ENCODE measurements at regions not wholly inside any gene's neighbourhood (a gene's known extent, or its start where the extent isn't known, plus 50 kb on each side); places are given as distances from the start of the nearest gene placed in this dataset.

DNA sequence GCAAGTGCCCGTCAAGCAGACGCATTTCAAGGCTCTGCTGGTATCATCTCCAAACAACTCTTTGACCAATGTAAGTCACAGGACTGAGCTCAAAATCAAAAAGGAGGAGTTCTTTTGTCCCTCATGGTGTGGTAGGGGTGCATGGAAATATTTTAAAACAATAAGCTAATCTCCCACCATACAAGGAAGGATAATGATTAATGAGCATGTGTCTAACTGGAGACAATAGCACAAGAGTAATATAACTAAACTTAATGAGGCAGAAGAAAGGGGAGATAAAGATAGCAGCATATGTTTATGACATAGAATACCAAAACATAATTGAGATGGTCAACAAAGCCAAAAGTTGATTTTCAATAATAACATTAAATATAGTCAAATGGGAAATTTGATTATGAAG lies 668.0 kb upstream of the ZP4 start:
- no peak for DNase-seq (ENCODE audit: extremely low read depth in 1 of 11, low read depth in 9 of 11, low spot score in 4 of 11)

DNA sequence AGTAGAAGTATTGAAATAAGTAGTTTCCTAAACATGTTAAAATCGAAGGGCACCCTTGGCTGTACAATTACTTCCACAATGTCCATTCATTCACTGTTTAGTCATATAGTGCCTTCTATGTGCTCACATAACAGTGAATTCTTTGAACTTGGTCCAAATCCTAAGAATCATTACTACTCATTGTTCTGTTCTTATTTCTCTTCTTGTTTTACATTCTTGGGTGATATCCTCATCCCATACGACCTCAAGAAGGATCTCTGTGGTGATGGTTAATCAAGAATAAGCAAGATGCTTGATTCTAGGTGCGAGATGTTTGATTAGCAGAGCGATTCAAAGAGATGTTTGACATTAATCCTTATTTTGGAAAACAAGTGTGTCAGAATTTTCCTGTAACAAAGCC lies 667.4 kb upstream of the ZP4 start:
- DNase-seq (ENCODE audit: extremely low read depth in 1 of 11, low read depth in 9 of 11, low spot score in 4 of 11): no peak

DNA sequence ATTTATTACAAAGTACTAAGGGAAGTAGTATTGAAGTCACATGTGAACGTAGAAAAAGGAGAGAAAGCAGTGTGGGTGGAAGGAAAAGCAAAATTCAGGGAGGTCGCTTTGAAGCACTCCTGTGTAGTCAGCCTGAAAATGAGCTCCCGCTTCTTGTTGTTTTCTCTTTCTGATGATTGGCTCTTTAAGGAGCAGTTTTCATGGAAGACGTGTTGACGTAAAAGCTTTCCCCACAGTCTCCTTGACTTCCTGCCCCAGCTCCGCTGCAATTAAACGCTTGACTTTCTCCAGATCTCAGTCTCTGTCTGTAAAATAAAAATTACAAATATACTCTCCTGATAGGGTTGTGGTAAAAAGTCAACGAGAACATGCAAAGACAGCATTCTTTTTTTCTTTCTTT lies 661.5 kb upstream of the ZP4 start:
- DNase-seq (ENCODE audit: extremely low read depth in 1 of 11, low read depth in 9 of 11, low spot score in 4 of 11): peak in 7 of 11 donors; percentile 1 to 11 (median 4)

DNA sequence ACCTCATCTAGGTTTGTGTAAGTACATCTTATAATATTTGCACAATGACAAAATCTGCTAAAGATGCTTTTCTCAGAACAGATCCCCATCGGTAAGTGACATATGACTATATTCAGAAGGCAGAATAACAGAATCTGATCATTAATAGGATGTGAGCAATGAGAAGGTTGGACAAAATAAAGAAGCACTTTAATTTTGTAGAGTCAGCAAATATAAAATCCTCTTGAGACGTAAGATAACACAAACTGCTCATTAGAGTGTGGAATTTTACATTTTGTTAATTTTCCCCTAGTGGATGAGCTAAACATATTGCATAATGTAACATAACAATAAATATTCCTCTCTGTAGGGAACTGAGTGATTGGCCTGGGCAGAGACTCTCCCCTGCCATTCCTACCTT lies 658.4 kb upstream of the ZP4 start:
- DNase-seq (ENCODE audit: extremely low read depth in 1 of 11, low read depth in 9 of 11, low spot score in 4 of 11): no peak

DNA sequence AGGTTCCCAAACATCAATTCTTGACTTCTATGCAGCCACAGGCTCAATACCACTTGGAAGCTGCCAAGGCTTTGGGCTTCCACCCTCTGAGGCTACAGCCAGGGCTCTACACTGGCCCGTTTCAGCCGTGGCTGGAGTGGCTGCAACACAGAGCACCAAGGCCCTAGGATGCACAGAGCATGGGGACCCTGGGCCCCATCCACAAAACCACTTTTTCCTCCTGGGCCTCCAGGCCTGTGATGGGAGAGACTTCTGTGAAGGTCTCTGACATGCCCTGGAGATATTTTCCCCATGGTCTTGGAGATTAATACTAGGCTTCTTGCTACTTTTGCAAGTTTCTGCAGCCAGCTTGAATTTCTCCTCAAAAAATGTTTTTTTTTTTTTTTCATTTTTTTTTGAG lies 655.4 kb upstream of the ZP4 start:
- DNase-seq (ENCODE audit: extremely low read depth in 1 of 11, low read depth in 9 of 11, low spot score in 4 of 11): no peak

DNA sequence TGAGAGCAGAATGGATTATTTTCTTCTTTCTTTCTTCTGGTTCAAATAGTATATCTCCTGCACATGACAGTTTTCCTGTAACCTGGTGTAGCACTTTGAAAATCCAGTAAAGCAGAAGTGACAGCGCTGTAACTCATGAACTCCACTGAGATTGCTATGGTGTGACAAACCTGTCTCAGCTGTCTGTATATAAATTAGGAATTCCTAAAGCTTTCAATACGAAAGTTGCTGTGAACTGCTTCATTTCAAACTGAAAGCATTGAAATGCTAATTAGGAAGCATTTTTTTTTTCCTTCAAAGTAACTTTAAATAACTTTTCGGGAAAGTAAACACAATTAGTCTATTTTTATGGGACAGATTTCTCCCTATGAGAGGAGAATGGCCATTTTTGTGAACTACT lies 646.9 kb upstream of the ZP4 start:
- DNase-seq (ENCODE audit: extremely low read depth in 1 of 11, low read depth in 9 of 11, low spot score in 4 of 11): no peak

DNA sequence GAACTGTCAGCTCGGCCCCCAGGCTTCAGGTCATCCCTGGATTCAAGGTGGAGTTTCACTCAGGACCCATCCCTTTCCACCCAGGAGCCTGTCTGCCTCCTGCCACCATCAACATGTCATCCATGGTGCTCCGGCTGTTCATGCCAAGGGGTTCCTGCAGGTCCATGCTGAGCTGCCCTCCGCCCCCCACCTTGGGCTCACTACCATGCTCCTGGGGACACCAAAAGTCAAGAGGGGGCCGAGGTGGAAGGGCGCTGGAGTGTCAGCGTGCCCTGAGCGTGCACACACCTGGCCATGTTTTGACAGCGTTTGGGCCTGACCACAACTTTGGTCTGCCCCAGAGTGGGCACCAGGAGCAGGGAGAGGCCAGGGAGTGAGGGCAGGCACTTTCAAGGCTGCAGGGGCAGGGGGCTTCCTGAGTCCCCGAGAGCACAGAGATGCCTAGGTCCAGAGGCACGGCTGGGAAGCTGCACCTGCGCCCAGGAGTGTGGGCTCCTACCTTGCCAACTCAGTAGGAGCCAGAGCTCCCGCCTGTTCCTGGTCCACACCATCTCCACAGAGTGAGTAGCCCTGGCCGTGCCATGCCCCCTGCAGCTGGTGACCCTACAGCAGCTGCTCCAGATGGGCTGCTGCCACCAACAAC lies 639.6 kb upstream of the ZP4 start:
- DNase-seq (ENCODE audit: extremely low read depth in 1 of 11, low read depth in 9 of 11, low spot score in 4 of 11): no peak

DNA sequence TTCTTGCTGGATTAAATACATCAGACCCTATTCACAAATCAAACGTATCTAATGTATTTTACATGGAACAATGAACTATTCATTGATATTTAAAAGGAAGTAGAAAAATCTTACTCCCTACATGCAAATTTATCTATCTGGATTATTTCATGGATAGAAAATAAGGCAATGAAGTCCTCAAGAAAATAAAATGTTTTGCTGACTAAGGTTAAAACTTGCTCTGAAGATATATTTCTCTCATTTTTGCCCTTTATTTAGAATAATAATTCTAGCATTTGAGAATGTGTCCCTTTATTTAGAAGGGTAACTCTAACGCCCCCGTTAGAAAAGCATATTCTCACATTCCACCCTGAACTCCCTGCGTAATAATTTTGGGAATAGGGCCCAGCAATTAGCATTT lies 627.0 kb upstream of the ZP4 start:
- no peak for DNase-seq (ENCODE audit: extremely low read depth in 1 of 11, low read depth in 9 of 11, low spot score in 4 of 11)

DNA sequence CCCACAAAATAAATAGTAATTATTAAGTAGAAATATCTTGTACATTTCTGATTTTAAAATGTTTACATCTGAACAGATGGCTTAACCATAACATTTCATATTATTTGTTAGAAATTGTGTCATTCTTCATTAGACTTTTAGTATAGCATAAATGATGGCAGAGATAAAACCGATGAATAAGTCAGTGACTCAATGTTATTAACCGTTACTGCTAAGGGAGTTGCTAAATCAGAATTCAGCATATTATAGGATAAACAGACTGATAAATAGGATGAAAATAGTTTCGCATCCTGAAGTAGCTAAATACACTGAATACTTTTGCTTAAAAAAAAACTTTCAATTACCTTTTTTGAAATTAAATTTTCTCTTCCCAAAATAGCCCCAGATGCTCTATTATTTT lies 610.6 kb upstream of the ZP4 start:
- no peak for DNase-seq (ENCODE audit: extremely low read depth in 1 of 11, low read depth in 9 of 11, low spot score in 4 of 11)

DNA sequence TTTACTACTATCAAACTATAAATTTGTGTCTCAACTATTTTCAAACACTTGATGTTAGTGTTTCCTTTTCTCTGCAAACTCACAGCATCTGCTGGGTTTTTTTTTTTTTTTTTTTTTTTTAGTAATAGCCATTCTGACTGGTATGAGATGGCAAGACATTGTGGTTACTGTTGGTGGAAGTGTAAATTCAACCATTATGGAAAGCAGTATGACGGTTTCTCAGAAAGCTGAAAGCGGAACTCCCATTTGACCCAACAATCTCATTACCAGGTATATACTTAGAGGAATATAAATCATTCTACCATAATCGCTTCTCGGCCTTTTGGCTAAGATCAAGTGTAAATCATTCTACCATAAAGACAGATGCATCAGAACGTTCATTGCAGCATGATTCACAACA lies 608.3 kb upstream of the ZP4 start:
- DNase-seq (ENCODE audit: extremely low read depth in 1 of 11, low read depth in 9 of 11, low spot score in 4 of 11): no peak

DNA sequence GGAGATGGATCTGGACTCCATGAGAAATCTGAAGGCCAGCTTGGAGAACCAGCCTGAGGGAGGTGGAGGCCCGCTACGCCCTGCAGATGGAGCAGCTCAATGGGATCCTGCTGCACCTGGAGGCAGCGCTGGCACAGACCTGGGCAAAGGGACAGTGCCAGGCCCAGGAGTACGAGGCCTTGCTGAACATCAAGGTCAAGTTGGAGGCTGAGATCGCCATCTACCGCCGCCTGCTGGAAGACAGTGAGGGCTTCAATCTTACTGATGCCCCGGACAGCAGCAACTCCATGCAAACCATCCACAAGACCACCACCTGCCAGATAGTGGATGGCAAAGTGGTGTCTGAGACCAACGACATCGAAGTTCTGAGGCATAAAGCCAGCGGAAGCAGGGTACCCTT lies 601.5 kb upstream of the ZP4 start:
- DNase-seq (ENCODE audit: extremely low read depth in 1 of 11, low read depth in 9 of 11, low spot score in 4 of 11): no peak

DNA sequence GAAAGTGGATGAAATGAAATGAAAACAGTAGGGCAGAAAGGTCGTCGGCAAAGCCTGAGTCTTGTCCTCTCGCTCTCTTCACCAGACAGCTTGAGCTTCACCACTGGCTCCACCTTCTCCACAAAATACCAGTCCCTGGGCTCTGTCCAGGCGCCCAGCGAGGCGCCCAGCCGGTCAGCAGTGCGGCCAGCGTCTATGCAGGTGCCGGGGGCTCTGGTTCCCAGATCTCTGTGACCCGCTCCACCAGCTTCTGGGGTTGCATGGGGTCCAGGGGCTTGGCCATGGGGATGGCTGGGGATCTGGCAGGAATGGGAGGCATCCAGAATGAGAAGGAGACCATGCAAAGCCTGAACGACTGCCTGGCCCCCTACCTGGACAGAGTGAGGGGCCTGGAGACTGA lies 600.5 kb upstream of the ZP4 start:
- no peak for DNase-seq (ENCODE audit: extremely low read depth in 1 of 11, low read depth in 9 of 11, low spot score in 4 of 11)

DNA sequence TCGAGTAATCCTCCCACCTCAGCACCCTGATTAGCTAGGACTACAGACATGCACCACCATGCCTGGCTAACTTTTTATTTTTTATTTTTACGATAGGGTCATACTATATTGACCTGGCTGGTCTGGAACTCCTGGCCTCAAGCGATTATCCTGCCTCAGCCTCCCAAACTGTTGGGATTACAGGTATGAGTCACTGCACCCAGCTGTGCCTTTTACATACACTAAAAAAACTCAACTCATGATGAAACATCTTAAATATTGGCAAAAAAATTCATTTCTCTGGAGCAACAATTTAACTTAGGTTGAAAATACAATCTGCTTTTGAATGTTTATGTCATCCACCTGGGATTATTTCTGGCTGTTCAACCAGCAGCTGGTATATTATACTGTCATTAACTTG lies 598.3 kb upstream of the ZP4 start:
- DNase-seq (ENCODE audit: extremely low read depth in 1 of 11, low read depth in 9 of 11, low spot score in 4 of 11): no peak

DNA sequence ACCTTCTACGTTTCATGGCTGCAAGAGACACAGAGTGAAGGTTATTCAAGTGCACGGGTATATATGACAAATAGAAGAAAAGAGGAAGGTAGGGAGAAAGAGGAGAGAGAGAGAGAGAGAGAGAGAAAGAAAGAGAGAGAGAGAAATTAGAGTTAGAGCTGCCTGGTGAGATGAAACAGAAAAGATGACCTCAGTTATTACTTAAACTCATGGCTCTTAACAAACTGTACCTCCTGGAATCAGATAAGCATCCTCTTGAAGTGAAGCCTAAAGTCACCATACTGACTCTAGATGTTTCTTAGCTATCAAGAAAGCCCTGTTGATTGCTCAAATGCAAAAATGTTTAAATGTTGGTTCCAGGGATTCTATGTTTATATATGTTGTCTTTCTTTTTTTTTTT lies 597.7 kb upstream of the ZP4 start:
- no peak for DNase-seq (ENCODE audit: extremely low read depth in 1 of 11, low read depth in 9 of 11, low spot score in 4 of 11)

DNA sequence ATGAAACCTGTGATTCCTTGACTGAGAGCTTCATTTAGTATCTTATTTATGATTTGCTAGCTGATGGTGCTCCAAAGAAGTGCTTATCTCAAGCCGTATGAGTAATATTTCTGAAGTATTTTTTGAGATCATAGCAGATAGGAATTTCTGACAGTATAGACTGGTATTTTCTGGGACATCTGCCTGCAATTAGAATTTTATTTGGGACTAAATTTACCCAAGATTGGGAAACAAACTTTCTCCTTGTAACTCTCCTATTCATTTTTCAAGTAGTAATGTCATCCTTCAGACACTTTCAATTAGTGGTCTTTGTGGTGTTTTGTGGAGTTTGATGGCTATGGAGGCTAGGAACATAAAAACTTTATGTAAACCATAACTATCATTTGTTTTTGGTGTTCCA lies 597.2 kb upstream of the ZP4 start:
- DNase-seq (ENCODE audit: extremely low read depth in 1 of 11, low read depth in 9 of 11, low spot score in 4 of 11): no peak

DNA sequence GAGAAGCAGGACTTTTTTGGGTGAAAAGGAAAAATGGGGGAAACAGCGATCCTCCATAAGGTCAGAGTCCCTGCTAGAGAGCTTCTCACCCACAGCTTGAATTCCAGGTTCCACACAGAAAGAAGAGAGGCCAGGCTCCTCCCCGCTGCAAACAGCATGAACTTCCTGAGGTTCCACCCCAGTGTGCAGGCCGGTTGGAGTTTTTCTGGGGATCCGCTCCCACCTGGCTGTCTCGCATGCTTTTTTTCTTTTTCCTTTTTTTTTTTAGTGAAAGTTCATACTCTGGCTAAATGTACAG lies 595.1 kb upstream of the ZP4 start:
- DNase-seq (ENCODE audit: extremely low read depth in 1 of 11, low read depth in 9 of 11, low spot score in 4 of 11): no peak

DNA sequence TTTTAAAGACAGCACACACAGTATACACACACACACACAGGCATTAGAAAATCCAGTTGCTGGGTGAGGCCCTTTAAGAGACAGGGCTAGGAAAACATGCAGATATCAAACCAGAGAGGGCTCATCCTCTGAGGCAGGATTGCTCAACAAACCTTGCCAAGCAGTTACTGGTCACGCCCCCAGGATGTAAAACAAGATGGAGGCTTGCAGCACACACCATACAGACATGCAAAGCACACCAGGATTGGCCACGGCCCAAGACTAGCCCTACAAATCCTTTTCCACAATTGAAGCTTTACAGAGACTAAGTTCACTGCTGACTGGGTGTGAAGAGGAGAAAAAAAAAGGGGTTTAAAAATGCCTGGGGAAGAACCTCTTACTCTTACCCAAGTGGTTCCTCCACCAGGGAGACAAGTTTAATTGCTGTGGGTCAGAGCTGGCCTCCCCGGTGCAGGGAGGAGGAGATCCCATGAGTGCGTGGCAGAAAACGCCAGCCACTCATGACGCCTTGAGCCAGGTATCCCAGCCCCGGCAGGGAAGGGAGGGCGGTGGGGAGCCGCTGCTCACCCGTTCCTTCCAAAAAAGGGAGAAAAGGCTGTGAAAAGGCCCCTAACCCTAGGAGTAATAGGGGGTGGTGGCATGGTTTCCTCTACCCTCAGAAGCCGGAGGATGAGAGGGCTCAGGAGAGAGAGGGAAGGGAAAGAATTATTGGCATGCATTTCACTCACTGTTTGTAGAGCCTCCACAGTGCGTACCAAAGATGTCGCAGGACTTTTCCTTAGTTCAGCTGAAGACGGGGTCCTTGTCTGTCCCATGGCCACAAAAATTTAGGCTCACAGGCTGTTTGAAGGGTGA lies 594.6 kb upstream of the ZP4 start:
- no peak for DNase-seq (ENCODE audit: extremely low read depth in 1 of 11, low read depth in 9 of 11, low spot score in 4 of 11)

DNA sequence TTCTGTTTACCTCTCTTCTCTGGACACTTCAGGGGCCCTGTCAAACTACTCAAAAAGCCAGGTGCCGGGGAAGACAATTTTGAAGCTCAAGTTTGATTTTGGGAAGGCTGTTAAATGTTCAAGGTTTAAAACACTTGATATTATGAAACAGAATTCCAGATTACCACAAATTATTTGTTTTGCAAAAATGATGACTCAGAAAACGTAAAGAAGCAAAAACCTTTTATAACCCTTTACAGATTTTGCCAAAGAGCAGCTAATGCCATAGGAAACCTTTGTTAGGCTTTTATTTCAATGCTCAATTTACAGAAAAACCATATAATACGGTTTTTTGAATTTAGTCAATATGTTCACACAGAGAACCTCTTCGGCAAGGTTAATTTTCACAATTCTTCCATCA lies 593.4 kb upstream of the ZP4 start:
- DNase-seq (ENCODE audit: extremely low read depth in 1 of 11, low read depth in 9 of 11, low spot score in 4 of 11): no peak

DNA sequence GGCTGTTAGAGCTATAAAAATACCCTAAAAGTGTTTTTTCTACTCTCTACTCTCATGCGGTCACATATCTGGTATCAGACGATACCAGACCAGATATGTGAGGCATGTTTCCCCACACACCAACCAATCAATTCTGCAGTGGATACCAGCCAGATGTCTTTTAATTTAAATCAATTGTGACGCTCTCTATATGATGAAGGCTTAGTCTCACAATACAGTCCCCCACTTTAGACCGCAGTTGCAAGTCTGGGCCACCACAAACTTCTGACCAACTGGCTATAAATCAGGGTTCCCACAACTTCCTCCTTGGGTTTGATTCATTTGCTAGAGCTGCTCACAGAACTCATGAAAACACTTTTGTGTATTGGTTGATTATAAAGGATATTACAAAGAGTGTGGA lies 586.1 kb upstream of the ZP4 start:
- no peak for DNase-seq (ENCODE audit: extremely low read depth in 1 of 11, low read depth in 9 of 11, low spot score in 4 of 11)

DNA sequence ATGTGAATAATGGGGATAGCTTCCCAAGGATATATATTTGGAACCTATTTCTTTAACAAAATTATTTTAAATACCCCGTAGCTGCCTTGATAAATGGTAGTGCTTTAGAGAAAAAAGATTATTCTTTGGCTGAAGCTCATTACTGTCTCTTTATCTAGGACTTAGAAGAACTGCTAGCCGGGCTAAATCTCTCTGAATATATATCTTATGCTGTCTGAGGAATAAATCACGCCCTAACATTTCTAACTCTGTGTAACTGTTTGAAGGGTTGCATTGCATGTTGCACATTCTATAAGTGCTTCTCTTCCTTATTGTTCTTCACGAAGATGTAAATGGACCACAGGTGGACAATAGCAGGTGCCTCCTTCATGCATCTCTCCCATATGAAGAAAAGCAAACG lies 585.0 kb upstream of the ZP4 start:
- DNase-seq (ENCODE audit: extremely low read depth in 1 of 11, low read depth in 9 of 11, low spot score in 4 of 11): no peak

DNA sequence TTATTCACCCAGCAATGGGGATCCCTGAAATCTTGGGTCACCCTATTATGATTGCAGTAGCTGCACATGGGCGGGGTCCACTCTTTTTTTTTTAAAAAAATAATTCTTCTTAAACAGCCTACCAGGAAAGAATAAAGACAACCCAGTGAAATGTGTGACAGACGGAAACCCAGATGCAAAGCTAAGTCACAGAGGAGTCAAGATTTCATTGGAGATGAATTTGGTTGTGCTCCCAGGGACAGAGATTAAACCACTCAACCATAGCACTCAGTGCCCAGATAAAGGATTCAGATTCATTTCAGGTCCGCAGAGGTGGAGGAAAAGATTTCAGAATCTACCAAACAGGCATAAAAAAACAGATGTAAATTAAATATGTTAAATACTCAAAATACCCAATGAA lies 583.5 kb upstream of the ZP4 start:
- DNase-seq (ENCODE audit: extremely low read depth in 1 of 11, low read depth in 9 of 11, low spot score in 4 of 11): no peak
